Panc1 (cell line): ENCODE measurements at regions not wholly inside any gene's neighbourhood (a gene's known extent, or its start where the extent isn't known, plus 50 kb on each side); places are given as distances from the start of the nearest gene placed in this dataset.

Source experiments
- CTCF ChIP-seq: fragments of 450-650 bp; IDR thresholded peaks from 2 replicates; pipeline ENCODE4 v1.5.1; 2017; ENCODE audit warnings: mild to moderate bottlenecking
- POLR2AphosphoS5 ChIP-seq: IDR thresholded peaks from 2 replicates; pipeline ENCODE4 v1.6.1; 2012; ENCODE audit warnings: mild to moderate bottlenecking, low read depth, low read length, moderate library complexity
- REST ChIP-seq, 2 experiments: IDR thresholded peaks; 2 replicates each; pipeline ENCODE4 v1.6.1; 2011 to 2012; ENCODE audit warnings: low read depth in 2 of 2, control low read depth in 1 of 2, low read length in 1 of 2, mild to moderate bottlenecking in 1 of 2, moderate library complexity in 1 of 2; ENCODE audit not compliant: insufficient read depth in 1 of 2
- TCF7L2 ChIP-seq: IDR thresholded peaks from 2 replicates; pipeline ENCODE4 v1.6.1; 2011; ENCODE audit warnings: mild to moderate bottlenecking, low read depth, low read length, inconsistent platforms

- TF ChIP-seq REST (IDR thresholded peaks at IDR 0.05; ENCODE audit: insufficient read depth in 1 of 2, low read depth in 2 of 2, low read length in 1 of 2) (no peak), CTCF (no peak), POLR2AphosphoS5 (no peak), TCF7L2 (no peak)
Measured at GRCh38 chr4:126086041-126086440, 771.3 kb downstream of the FAT4 start.
